Testis (tissue), 2 donors: ENCODE measurements at regions not wholly inside any gene's neighbourhood (a gene's known extent, or its start where the extent isn't known, plus 50 kb on each side); places are given as distances from the start of the nearest gene placed in this dataset.

Experiments used
- POLR2A ChIP-seq: fragments of 450-650 bp; IDR thresholded peaks from one replicate; pipeline ENCODE4 v1.6.1; 2017; ENCODE audit warnings: antibody characterized with exemption, mild to moderate bottlenecking, moderate library complexity
- TF ChIP-seq, protein P1 (sequence below), 3 experiments: fragments of 450-650 bp in 2 of 3; fragments of 200-600 bp in 1 of 3; sonication (generic) in 1 of 3; IDR thresholded peaks; one replicate each; pipeline ENCODE4 v1.5.1; 2016 to 2019; ENCODE audit warnings: antibody characterized with exemption in 3 of 3, mild to moderate bottlenecking in 2 of 3, moderate library complexity in 1 of 3

- TF ChIP-seq, protein P1, sequence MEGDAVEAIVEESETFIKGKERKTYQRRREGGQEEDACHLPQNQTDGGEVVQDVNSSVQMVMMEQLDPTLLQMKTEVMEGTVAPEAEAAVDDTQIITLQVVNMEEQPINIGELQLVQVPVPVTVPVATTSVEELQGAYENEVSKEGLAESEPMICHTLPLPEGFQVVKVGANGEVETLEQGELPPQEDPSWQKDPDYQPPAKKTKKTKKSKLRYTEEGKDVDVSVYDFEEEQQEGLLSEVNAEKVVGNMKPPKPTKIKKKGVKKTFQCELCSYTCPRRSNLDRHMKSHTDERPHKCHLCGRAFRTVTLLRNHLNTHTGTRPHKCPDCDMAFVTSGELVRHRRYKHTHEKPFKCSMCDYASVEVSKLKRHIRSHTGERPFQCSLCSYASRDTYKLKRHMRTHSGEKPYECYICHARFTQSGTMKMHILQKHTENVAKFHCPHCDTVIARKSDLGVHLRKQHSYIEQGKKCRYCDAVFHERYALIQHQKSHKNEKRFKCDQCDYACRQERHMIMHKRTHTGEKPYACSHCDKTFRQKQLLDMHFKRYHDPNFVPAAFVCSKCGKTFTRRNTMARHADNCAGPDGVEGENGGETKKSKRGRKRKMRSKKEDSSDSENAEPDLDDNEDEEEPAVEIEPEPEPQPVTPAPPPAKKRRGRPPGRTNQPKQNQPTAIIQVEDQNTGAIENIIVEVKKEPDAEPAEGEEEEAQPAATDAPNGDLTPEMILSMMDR (IDR thresholded peaks at IDR 0.05): no peak
- TF ChIP-seq POLR2A: no peak
These were observed 987.3 kb downstream of the ADGRL2 start for GRCh38 chr1:82788038-82788437.
